IMR-90 (cell line): ENCODE measurements at regions not wholly inside any gene's neighbourhood (a gene's known extent, or its start where the extent isn't known, plus 50 kb on each side); places are given as distances from the start of the nearest gene placed in this dataset.

ENCODE experiments used
- ATAC-seq: fragments of 200-7000 bp; cut with Tn5 transposase; 2 replicates; pipeline ENCODE4 v1.9.1; 2020; ENCODE audit warnings: low read depth, mild to moderate bottlenecking, moderate library complexity
- BruUV-seq: library from RNA; stranded (reverse); fragments of 400-500 nt; replicated peaks from 2 replicates; lab custom pipeline; 2021; lab: Mats Ljungman, UMichigan
- CTCF ChIA-PET: fragments of 300-600 bp; formaldehyde crosslinking; extraction: SDS; loops from one replicate; lab custom pipeline; 2021; ENCODE audit warnings: antibody characterized with exemption; lab: Yijun Ruan, JAX
- POLR2A ChIA-PET: fragments of 300-600 bp; sonication (Branson Sonifier 250); formaldehyde crosslinking; loops from one replicate; lab custom pipeline; 2022; ENCODE audit warnings: antibody characterized with exemption; ENCODE audit not compliant: unreplicated experiment; lab: Charles Lee
- DNase-seq: peaks from one replicate; pipeline ENCODE4 v3.0.0; 2013
- H2AFZ ChIP-seq: replicated peaks from 2 replicates; pipeline ENCODE3; 2013; ENCODE audit warnings: low read length, mild to moderate bottlenecking; ENCODE audit not compliant: poor library complexity
- H2AK5ac ChIP-seq: 2 replicates; pipeline ENCODE4 v1.6.1; 2013; ENCODE audit warnings: low read depth, low read length, inconsistent platforms
- H2AK9ac ChIP-seq: replicated peaks from 2 replicates; pipeline ENCODE3; 2013; ENCODE audit warnings: mild to moderate bottlenecking, low read depth, low read length, moderate library complexity; ENCODE audit not compliant: poor library complexity
- H2BK120ac ChIP-seq: 2 replicates; pipeline ENCODE4 v1.6.1; 2013; ENCODE audit warnings: low read depth, low read length, inconsistent platforms
- H2BK15ac ChIP-seq: 3 replicates; pipeline ENCODE4 v1.6.1; 2013; ENCODE audit warnings: low read depth, low read length, inconsistent platforms
- H2BK20ac ChIP-seq: 2 replicates; pipeline ENCODE4 v1.6.1; 2013; ENCODE audit warnings: low read depth, mild to moderate bottlenecking, inconsistent platforms, low read length, moderate library complexity
- H2BK5ac ChIP-seq: 2 replicates; pipeline ENCODE4 v1.6.1; 2013; ENCODE audit warnings: mild to moderate bottlenecking, low read depth, low read length, inconsistent platforms; ENCODE audit not compliant: poor library complexity, severe bottlenecking
- H3K14ac ChIP-seq: replicated peaks from 2 replicates; pipeline ENCODE4 v1.6.1; 2013; ENCODE audit warnings: low read depth, low read length, inconsistent platforms
- H3K18ac ChIP-seq: 2 replicates; pipeline ENCODE4 v1.6.1; 2013; ENCODE audit warnings: low read depth, low read length, control low read depth
- H3K23ac ChIP-seq: 2 replicates; pipeline ENCODE4 v1.6.1; 2013; ENCODE audit warnings: low read depth, low read length, inconsistent platforms
- H3K27ac ChIP-seq: 2 replicates; pipeline ENCODE4 v1.5.1; 2013; ENCODE audit warnings: mild to moderate bottlenecking, control low read depth, low read length; ENCODE audit not compliant: insufficient read depth
- H3K27me3 ChIP-seq: 2 replicates; pipeline ENCODE4 v1.6.1; 2013; ENCODE audit warnings: low read length; ENCODE audit not compliant: control insufficient read depth, insufficient read depth
- H3K36me3 ChIP-seq: 2 replicates; pipeline ENCODE4 v1.6.1; 2013; ENCODE audit warnings: low read length, mixed read lengths; ENCODE audit not compliant: control insufficient read depth, insufficient read depth
- H3K4ac ChIP-seq: 2 replicates; pipeline ENCODE4 v1.6.1; 2013; ENCODE audit warnings: low read depth, low read length, inconsistent platforms
- H3K4me1 ChIP-seq: 2 replicates; pipeline ENCODE4 v1.6.1; 2013; ENCODE audit warnings: low read length, mixed read lengths; ENCODE audit not compliant: control insufficient read depth, insufficient read depth
- H3K4me2 ChIP-seq: 2 replicates; pipeline ENCODE4 v1.6.1; 2013; ENCODE audit warnings: low read depth, mild to moderate bottlenecking, control low read depth, low read length, moderate library complexity
- H3K4me3 ChIP-seq: 2 replicates; pipeline ENCODE4 v1.5.1; 2013; ENCODE audit warnings: low read depth, mild to moderate bottlenecking, control low read depth, low read length, moderate library complexity; ENCODE audit not compliant: insufficient read depth
- H3K56ac ChIP-seq: 2 replicates; pipeline ENCODE4 v1.6.1; 2013; ENCODE audit warnings: low read length, inconsistent platforms; ENCODE audit not compliant: insufficient read depth; ENCODE audit errors: extremely low read depth
- H3K79me1 ChIP-seq, 2 experiments: 2 replicates each; pipeline ENCODE4 v1.6.1; 2013; ENCODE audit warnings: low read length in 2 of 2, inconsistent platforms in 1 of 2, low read depth in 1 of 2
- H3K9ac ChIP-seq: 2 replicates; pipeline ENCODE4 v1.6.1; 2013; ENCODE audit warnings: low read depth, low read length, control low read depth
- H3K9me1 ChIP-seq: 2 replicates; pipeline ENCODE4 v1.6.1; 2013; ENCODE audit warnings: low read length, inconsistent platforms; ENCODE audit not compliant: insufficient read depth
- H3K9me3 ChIP-seq: 2 replicates; pipeline ENCODE4 v1.6.1; 2013; ENCODE audit warnings: low read length; ENCODE audit not compliant: control insufficient read depth, insufficient read depth
- H4K20me1 ChIP-seq: 2 replicates; pipeline ENCODE4 v1.6.1; 2013; ENCODE audit warnings: low read length, inconsistent platforms; ENCODE audit not compliant: insufficient read depth
- H4K5ac ChIP-seq: 2 replicates; pipeline ENCODE4 v1.6.1; 2013; ENCODE audit warnings: mild to moderate bottlenecking, low read depth, low read length, control low read depth
- H4K8ac ChIP-seq, 2 experiments: 2 replicates each; pipeline ENCODE4 v1.6.1; 2013; ENCODE audit warnings: low read depth in 2 of 2, low read length in 2 of 2, control low read depth in 1 of 2, inconsistent platforms in 1 of 2
- H4K91ac ChIP-seq: 2 replicates; pipeline ENCODE4 v1.6.1; 2013; ENCODE audit warnings: low read depth, low read length, inconsistent platforms; ENCODE audit not compliant: insufficient read depth
- CHD1 ChIP-seq: IDR thresholded peaks from 2 replicates; pipeline ENCODE4 v1.6.1; 2012; ENCODE audit warnings: low read depth, low read length, improper control_type of control experiment
- CTCF ChIP-seq: conservative IDR thresholded peaks from 2 replicates; pipeline ENCODE4 v1.5.1; 2012; ENCODE audit warnings: mild to moderate bottlenecking, low read depth, low read length, improper control_type of control experiment
- RCOR1 ChIP-seq: IDR thresholded peaks from 2 replicates; pipeline ENCODE4 v1.6.1; 2012; ENCODE audit warnings: mild to moderate bottlenecking, low read length, improper control_type of control experiment; ENCODE audit not compliant: insufficient replicate concordance
- RFX5 ChIP-seq: IDR thresholded peaks from 2 replicates; pipeline ENCODE4 v1.8.0; 2012; ENCODE audit warnings: low read depth, mild to moderate bottlenecking, low read length, moderate library complexity
- SMC3 ChIP-seq: fragments of 150-350 bp; IDR thresholded peaks from 2 replicates; pipeline ENCODE4 v1.6.1; 2016; ENCODE audit warnings: low read depth, mild to moderate bottlenecking, antibody characterized with exemption, low read length, moderate library complexity
- WGBS, 2 experiments: methylation state at CpG; one replicate each; pipeline versions ENCODE4 v1.1.5 to v1.1.7; 2013; ENCODE audit warnings: missing lambda C conversion rate in 2 of 2; ENCODE audit not compliant: insufficient read length in 1 of 2; ENCODE audit errors: extremely low coverage in 2 of 2; 5-methylcytosine and 5-hydroxymethylcytosine counted together
- dilution Hi-C: fragments of 300-500 bp; cut with HindIII; formaldehyde crosslinking; loops from one replicate; pipeline ENCODE4 v1.14.3; 2018; ENCODE audit warnings: low sequenced_read_pairs; ENCODE audit not compliant: unreplicated experiment
- in situ Hi-C: fragments of 300-500 bp; cut with MboI; formaldehyde crosslinking; loops from 3 replicates; pipeline ENCODE4 v1.14.3; 2019; ENCODE audit warnings: low sequenced_read_pairs, inconsistent platforms, mixed read lengths
- intact Hi-C: fragments of 100-400 bp; cut with micrococcal nuclease; formaldehyde crosslinking; loops from 2 replicates; pipeline ENCODE4 v1.10.0; 2022
- TF ChIP-seq, protein P1 (sequence below): fragments of 150-350 bp; IDR thresholded peaks from 2 replicates; pipeline ENCODE4 v1.6.1; 2017; ENCODE audit warnings: mild to moderate bottlenecking, antibody characterized with exemption, low read length, low read depth

DNA sequence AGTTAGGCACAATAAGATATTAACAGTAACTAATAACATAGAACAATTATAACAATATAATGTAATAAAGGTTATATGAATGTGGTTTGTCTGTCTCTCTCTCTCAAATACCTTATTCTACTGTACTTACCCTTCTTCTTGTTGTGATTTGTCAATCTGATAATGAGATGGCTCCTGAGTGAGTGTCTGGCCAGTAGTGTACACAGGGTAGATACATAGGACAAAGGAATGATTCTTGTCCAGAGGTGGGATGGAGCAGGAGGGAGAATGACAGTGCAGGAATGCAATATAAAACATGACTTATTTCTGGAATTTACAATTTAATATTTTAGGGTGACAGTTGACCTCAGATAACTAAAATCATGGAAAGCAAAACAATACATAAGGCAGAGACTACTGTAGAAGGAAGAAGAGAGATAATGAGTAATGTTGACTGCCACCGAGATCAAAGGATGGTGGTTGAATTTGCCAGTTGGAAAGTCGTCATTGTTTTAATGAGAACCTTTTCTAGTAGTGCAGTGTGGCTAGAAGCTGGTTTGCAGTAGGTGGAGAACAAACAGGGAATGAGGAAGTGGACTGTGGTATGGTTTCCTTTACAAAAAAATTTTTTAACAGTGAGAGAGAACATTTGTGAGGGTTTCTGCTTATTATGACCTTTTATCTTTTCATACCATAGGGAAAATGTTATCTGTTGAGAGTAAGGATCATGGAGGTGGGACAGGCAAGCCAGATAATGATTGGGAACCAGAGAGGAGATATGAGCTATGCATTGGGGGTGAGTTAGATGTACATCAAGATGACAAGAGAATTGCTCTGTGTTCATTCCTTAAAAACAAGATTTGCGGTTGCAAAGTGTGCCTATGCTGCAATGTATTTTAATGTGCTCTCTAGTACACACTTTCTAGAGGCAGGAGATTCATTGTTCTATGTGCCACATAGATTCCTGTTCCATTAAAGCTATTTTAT is 458.3 kb downstream of the BTG1 start (continued):
- TF ChIP-seq SMC3 = no peak

DNA sequence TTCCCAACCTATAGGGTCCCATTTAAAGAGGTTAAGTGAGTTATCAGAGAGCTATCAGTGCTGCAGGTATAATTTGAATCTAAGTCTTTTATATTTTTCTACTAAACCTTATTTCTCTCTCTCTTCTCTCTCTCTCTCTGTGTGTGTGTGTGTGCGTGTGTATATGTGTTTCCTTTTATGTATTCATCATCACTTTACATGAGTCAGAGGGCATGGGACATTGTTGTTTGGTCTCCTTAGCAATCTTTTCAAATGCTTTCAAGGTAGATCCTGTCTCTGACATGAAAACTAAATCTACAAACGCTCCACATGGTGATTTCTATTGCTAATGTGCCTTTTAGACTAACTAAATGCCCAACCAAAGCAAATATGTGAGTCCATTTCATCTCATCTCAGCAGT is 459.7 kb downstream of the BTG1 start:
- Histone ChIP-seq H3K14ac (no peak overlapping the region), H3K4ac (no peak overlapping the region), H2BK15ac (no peak overlapping the region), H4K91ac (no peak overlapping the region), H3K9me1 (no peaks in the 10 kb centered on the region), H2AFZ (no peak overlapping the region), H3K4me3 (no peak overlapping the region), H3K9ac (no peak overlapping the region), H3K18ac (no peak overlapping the region), H4K8ac (no peak overlapping the region), H2AK9ac (no peak overlapping the region), H2BK5ac (no peak overlapping the region), H3K79me1 (no peaks in the 10 kb centered on the region), H3K9me3 (no peaks in the 10 kb centered on the region), H2BK20ac (no peak overlapping the region), H2BK120ac (no peak overlapping the region), H3K23ac (no peak overlapping the region), H4K20me1 (no peaks in the 10 kb centered on the region), H3K4me2 (no peak overlapping the region), H3K36me3 (no peaks in the 10 kb centered on the region), H4K5ac (no peak overlapping the region), H3K56ac (no peak overlapping the region), H3K27ac (no peak overlapping the region), H2AK5ac (no peak overlapping the region), H3K27me3 (no peaks in the 10 kb centered on the region; the same call in none of the 2 replicates), H3K4me1 (no peaks in the 10 kb centered on the region)
- BruUV-seq = no TSS peak
- in situ Hi-C loops = no loop called here
- TF ChIP-seq RCOR1 (no peak), CHD1 (no peak), CTCF (no peak), RFX5 (no peak)
- TF ChIP-seq, protein P1, sequence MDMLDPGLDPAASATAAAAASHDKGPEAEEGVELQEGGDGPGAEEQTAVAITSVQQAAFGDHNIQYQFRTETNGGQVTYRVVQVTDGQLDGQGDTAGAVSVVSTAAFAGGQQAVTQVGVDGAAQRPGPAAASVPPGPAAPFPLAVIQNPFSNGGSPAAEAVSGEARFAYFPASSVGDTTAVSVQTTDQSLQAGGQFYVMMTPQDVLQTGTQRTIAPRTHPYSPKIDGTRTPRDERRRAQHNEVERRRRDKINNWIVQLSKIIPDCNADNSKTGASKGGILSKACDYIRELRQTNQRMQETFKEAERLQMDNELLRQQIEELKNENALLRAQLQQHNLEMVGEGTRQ = no peak
- WGBS, 2 experiments = no CpG with 5 or more reads among the region's 2 CpGs
- no peak for ATAC-seq
- DNase-seq = peak; percentile 11
- dilution Hi-C loops = no loop called here
- intact Hi-C loops = no loop called here
- ChIA-PET POLR2A (no interaction called here), CTCF (interaction anchor here (0.6 kb wide), 1 partner anchor 20 kb away, joined by 3 read pairs; no protein-coding TSS in a partner anchor)
